Keratinocyte (primary cell): ENCODE measurements at regions not wholly inside any gene's neighbourhood (a gene's known extent, or its start where the extent isn't known, plus 50 kb on each side); places are given as distances from the start of the nearest gene placed in this dataset.

Experiments used
- DNase-seq: peaks from one replicate; pipeline ENCODE4 v3.0.0-alpha.2; 2011; ENCODE audit warnings: low read depth, missing footprints, low spot score
- FAIRE-seq: peaks from 2 replicates; lab custom pipeline; 2011; peaks lifted over from hg19 to GRCh38; lab: Jason Lieb, UNC
- H2AFZ ChIP-seq: 2 replicates; pipeline ENCODE4 v1.6.0; 2012; ENCODE audit warnings: low read length, control low read depth, inconsistent platforms; ENCODE audit not compliant: control insufficient read depth
- H3K27ac ChIP-seq: 2 replicates; pipeline ENCODE4 v1.5.1; 2011; ENCODE audit warnings: low read length; ENCODE audit not compliant: control insufficient read depth, insufficient read depth
- H3K27me3 ChIP-seq: 3 replicates; pipeline ENCODE4 v1.6.0; 2011; ENCODE audit warnings: low read length; ENCODE audit not compliant: control insufficient read depth, insufficient read depth; ENCODE audit errors: extremely low read depth
- H3K36me3 ChIP-seq, 2 experiments: 2 replicates in 1 of 2; 3 replicates in 1 of 2; pipeline ENCODE4 v1.5.1; 2011; ENCODE audit warnings: low read length in 2 of 2, mild to moderate bottlenecking in 1 of 2; ENCODE audit not compliant: control insufficient read depth in 2 of 2, insufficient read depth in 2 of 2; ENCODE audit errors: extremely low read depth in 1 of 2
- H3K4me1 ChIP-seq: 3 replicates; pipeline ENCODE4 v1.5.1; 2011; ENCODE audit warnings: low read length; ENCODE audit not compliant: control insufficient read depth, insufficient read depth; ENCODE audit errors: extremely low read depth
- H3K4me2 ChIP-seq: 3 replicates; pipeline ENCODE4 v1.6.0; 2011; ENCODE audit warnings: low read depth, low read length; ENCODE audit not compliant: control insufficient read depth, insufficient read depth; ENCODE audit errors: extremely low read depth
- H3K4me3 ChIP-seq, 3 experiments: fragments of 200-600 bp in 1 of 3; sonication (generic) in 1 of 3; 2 replicates in 2 of 3; 3 replicates in 1 of 3; pipeline ENCODE4 v1.5.1; 2011 to 2016; ENCODE audit warnings: low read length in 3 of 3, mild to moderate bottlenecking in 3 of 3, control low read depth in 2 of 3, inconsistent platforms in 1 of 3, low read depth in 1 of 3, mixed read lengths in 1 of 3, mixed run types in 1 of 3, moderate library complexity in 1 of 3; ENCODE audit not compliant: control insufficient read depth in 2 of 3, insufficient read depth in 2 of 3; ENCODE audit errors: extremely low read depth in 1 of 3
- H3K79me2 ChIP-seq: 2 replicates; pipeline ENCODE4 v1.6.0; 2012; ENCODE audit warnings: low read length; ENCODE audit not compliant: control insufficient read depth, insufficient read depth
- H3K9ac ChIP-seq: 3 replicates; pipeline ENCODE4 v1.6.0; 2011; ENCODE audit warnings: low read length; ENCODE audit not compliant: control insufficient read depth, insufficient read depth; ENCODE audit errors: extremely low read depth
- H3K9me1 ChIP-seq: 3 replicates; pipeline ENCODE4 v1.6.0; 2011; ENCODE audit warnings: low read length; ENCODE audit not compliant: control insufficient read depth, insufficient read depth; ENCODE audit errors: extremely low read depth
- H3K9me3 ChIP-seq: 2 replicates; pipeline ENCODE4 v1.5.1; 2012; ENCODE audit warnings: low read depth, low read length; ENCODE audit not compliant: control insufficient read depth
- H4K20me1 ChIP-seq: 3 replicates; pipeline ENCODE4 v1.6.0; 2011; ENCODE audit warnings: low read length; ENCODE audit not compliant: control insufficient read depth, insufficient read depth; ENCODE audit errors: extremely low read depth
- CTCF ChIP-seq, 3 experiments: IDR thresholded peaks in 1 of 3; conservative IDR thresholded peaks in 1 of 3; optimal IDR thresholded peaks in 1 of 3; 2 replicates in 2 of 3; 3 replicates in 1 of 3; pipeline versions ENCODE3 to v1.5.1; 2011; ENCODE audit warnings: low read length in 3 of 3, mild to moderate bottlenecking in 3 of 3, moderate library complexity in 2 of 3, control low read depth in 1 of 3, inconsistent platforms in 1 of 3; ENCODE audit not compliant: insufficient read depth in 2 of 3; ENCODE audit errors: extremely low read depth in 1 of 3
- EZH2 ChIP-seq: IDR thresholded peaks from one replicate; pipeline ENCODE4 v1.6.1; 2012; ENCODE audit warnings: inconsistent platforms, mild to moderate bottlenecking, low read length, moderate library complexity
- dilution Hi-C: fragments of 300-500 bp; cut with MboI; formaldehyde crosslinking; loops from one replicate; pipeline ENCODE4 v1.7.0; 2020; ENCODE audit warnings: low sequenced_read_pairs; ENCODE audit not compliant: extremely low pct_ligation_motif_present

GRCh38 chr18:49666045-49666775 lies 104.4 kb downstream of the LIPG start:
- FAIRE-seq: no peak
- Histone ChIP-seq H3K4me2 (no peak overlapping the region), H2AFZ (no peak overlapping the region), H3K27ac (no peak overlapping the region), H3K4me1 (peaks cover 29% of the 10 kb centered on the region), H3K9ac (no peak overlapping the region), H3K9me1 (no peaks in the 10 kb centered on the region), H3K36me3 (no peaks in the 10 kb centered on the region), H3K79me2 (no peaks in the 10 kb centered on the region), H3K9me3 (no peaks in the 10 kb centered on the region), H3K27me3 (no peaks in the 10 kb centered on the region), H4K20me1 (no peaks in the 10 kb centered on the region), H3K4me3 (no peak overlapping the region)
- dilution Hi-C loops: no loop called here
- TF ChIP-seq EZH2 (no peak), CTCF (optimal IDR thresholded peaks at IDR 0.05 in 1 of 3, IDR thresholded peaks at IDR 0.05 in 1 of 3, conservative IDR thresholded peaks at IDR 0.05 in 1 of 3; ENCODE audit: extremely low read depth in 1 of 3, insufficient read depth in 2 of 3, low read length in 3 of 3) (no peak)
- no peak for DNase-seq

GRCh38 chr18:49663899-49664890 lies 102.3 kb downstream of the LIPG start:
- DNase-seq (no peak), FAIRE-seq (no peak)
- peaks cover 26% of the 10 kb centered on the region for H3K4me1 ChIP-seq
- no peaks in the 10 kb centered on the region for H3K27me3 ChIP-seq
- H3K9ac ChIP-seq: no peak overlapping the region
- H3K9me3 ChIP-seq: no peaks in the 10 kb centered on the region
- no peaks in the 10 kb centered on the region for H3K9me1 ChIP-seq
- H3K27ac ChIP-seq: no peak overlapping the region
- H3K36me3 ChIP-seq: no peaks in the 10 kb centered on the region
- H2AFZ ChIP-seq: no peak overlapping the region
- no peak overlapping the region for H3K4me3 ChIP-seq
- H3K79me2 ChIP-seq: no peaks in the 10 kb centered on the region
- no peak overlapping the region for H3K4me2 ChIP-seq
- dilution Hi-C loops: no loop called here
- TF ChIP-seq CTCF (optimal IDR thresholded peaks at IDR 0.05 in 1 of 3, IDR thresholded peaks at IDR 0.05 in 1 of 3, conservative IDR thresholded peaks at IDR 0.05 in 1 of 3; ENCODE audit: extremely low read depth in 1 of 3, insufficient read depth in 2 of 3, low read length in 3 of 3) (no peak), EZH2 (no peak)
- no peaks in the 10 kb centered on the region for H4K20me1 ChIP-seq
